ENCODE measurements at regions not wholly inside any gene's neighbourhood (a gene's known extent, or its start where the extent isn't known, plus 50 kb on each side); places are given as distances from the start of the nearest gene placed in this dataset.

- Histone ChIP-seq H3K27me3 (no peaks in the 10 kb centered on the region), H3K4me3 (no peak overlapping the region), H3K4me1 (no peaks in the 10 kb centered on the region), H3K9me3 (peaks cover 0 to 7% (median 0%) of the 10 kb centered on the region in 4 donors), H3K36me3 (no peaks in the 10 kb centered on the region), H3K27ac (no peak overlapping the region)
- intact Hi-C loops (cut with DNase I): no loop called here
- DNase-seq (no peak), ATAC-seq (no peak)
- TF ChIP-seq POLR2A (IDR thresholded peaks at IDR 0.05) (no peak), CTCF (IDR thresholded peaks at IDR 0.05) (no peak)
- 21% methylated on average over 2 of the region's 2 CpGs for WGBS (ENCODE audit: insufficient coverage, low coverage, low lambda C conversion rate, missing lambda C conversion rate)
Observed at GRCh38 chr18:5031216-5031615, 165.8 kb downstream of the AKAIN1 start.

- no peak overlapping the region for H3K4me3 ChIP-seq
- WGBS (ENCODE audit: insufficient coverage, low coverage, low lambda C conversion rate, missing lambda C conversion rate): 80% methylated on average over 2 of the region's 3 CpGs
- H3K36me3 ChIP-seq: no peaks in the 10 kb centered on the region
- intact Hi-C loops (cut with DNase I): no loop called here
- DNase-seq (no peak), ATAC-seq (no peak)
- TF ChIP-seq CTCF (IDR thresholded peaks at IDR 0.05): no peak
- no peak for TF ChIP-seq POLR2A (IDR thresholded peaks at IDR 0.05)
- H3K27ac ChIP-seq: no peak overlapping the region
- H3K4me1 ChIP-seq: no peaks in the 10 kb centered on the region
- H3K9me3 ChIP-seq: peaks cover 0 to 7% (median 0%) of the 10 kb centered on the region in 4 donors
- H3K27me3 ChIP-seq: no peaks in the 10 kb centered on the region
Observed at GRCh38 chr18:5030636-5031035, 166.4 kb downstream of the AKAIN1 start.

GRCh38 chr18:5029592-5029991 is 167.5 kb downstream of the AKAIN1 start:
- Histone ChIP-seq H3K4me1 (no peaks in the 10 kb centered on the region), H3K27me3 (no peaks in the 10 kb centered on the region), H3K27ac (no peak overlapping the region), H3K9me3 (no peaks in the 10 kb centered on the region), H3K4me3 (no peak overlapping the region), H3K36me3 (no peaks in the 10 kb centered on the region)
- ATAC-seq: no peak
- 40% methylated on average over 4 of the region's 5 CpGs for WGBS (ENCODE audit: insufficient coverage, low coverage, low lambda C conversion rate, missing lambda C conversion rate)
- intact Hi-C loops (cut with DNase I): no loop called here
- TF ChIP-seq POLR2A (IDR thresholded peaks at IDR 0.05) (no peak), CTCF (IDR thresholded peaks at IDR 0.05) (no peak)
- DNase-seq: no peak

GRCh38 chr18:5024741-5025140 is 172.3 kb downstream of the AKAIN1 start:
- DNase-seq: no peak
- TF ChIP-seq POLR2A (IDR thresholded peaks at IDR 0.05) (no peak), CTCF (IDR thresholded peaks at IDR 0.05) (no peak)
- no peak overlapping the region for H3K4me3 ChIP-seq
- H3K9me3 ChIP-seq: no peaks in the 10 kb centered on the region
- no peaks in the 10 kb centered on the region for H3K27me3 ChIP-seq
- no peaks in the 10 kb centered on the region for H3K4me1 ChIP-seq
- H3K27ac ChIP-seq: no peak overlapping the region
- no peak for ATAC-seq
- WGBS (ENCODE audit: insufficient coverage, low coverage, low lambda C conversion rate, missing lambda C conversion rate): 33% methylated on average over 2 of the region's 2 CpGs
- intact Hi-C loops (cut with DNase I): no loop called here
- no peaks in the 10 kb centered on the region for H3K36me3 ChIP-seq

- Histone ChIP-seq H3K9me3 (no peaks in the 10 kb centered on the region), H3K27me3 (no peaks in the 10 kb centered on the region), H3K36me3 (no peaks in the 10 kb centered on the region), H3K4me3 (no peak overlapping the region), H3K4me1 (no peaks in the 10 kb centered on the region), H3K27ac (no peak overlapping the region)
- intact Hi-C loops (cut with DNase I): no loop called here
- no peak for TF ChIP-seq CTCF (IDR thresholded peaks at IDR 0.05)
- no peak for TF ChIP-seq POLR2A (IDR thresholded peaks at IDR 0.05)
- DNase-seq (no peak), ATAC-seq (peak in 1 of 4 donors; percentile 14)
Observed at GRCh38 chr18:5021558-5021957, 175.5 kb downstream of the AKAIN1 start.
